B cell (primary cell): ENCODE measurements at regions not wholly inside any gene's neighbourhood (a gene's known extent, or its start where the extent isn't known, plus 50 kb on each side); places are given as distances from the start of the nearest gene placed in this dataset.

ENCODE experiments used
- ATAC-seq: fragments of 200-7000 bp; cut with Tn5 transposase; one replicate; pipeline ENCODE4 v1.10.0; 2021; ENCODE audit warnings: low read depth, mild to moderate bottlenecking, moderate number of reproducible peaks, moderate library complexity
- CTCF ChIA-PET: fragments of 350-600 bp; sonication (Branson Sonifier 250); formaldehyde crosslinking; loops from one replicate; lab custom pipeline; 2021; ENCODE audit warnings: antibody characterized with exemption, inconsistent platforms; lab: Charles Lee
- POLR2A ChIA-PET: fragments of 350-600 bp; sonication (Branson Sonifier 250); formaldehyde crosslinking; loops from one replicate; lab custom pipeline; 2021; ENCODE audit warnings: antibody characterized with exemption; lab: Charles Lee
- DNase-seq: peaks from one replicate; pipeline ENCODE4 v3.0.0; 2013
- H2AFZ ChIP-seq: 2 replicates; pipeline ENCODE4 v1.6.1; 2012; ENCODE audit warnings: mild to moderate bottlenecking, low read depth, low read length; ENCODE audit not compliant: insufficient read depth, poor library complexity, severe bottlenecking
- H3K27ac ChIP-seq, 2 donors: 1 replicate in 1 of 2; 2 replicates in 1 of 2; pipeline ENCODE4 v1.5.1; 2012 to 2013; ENCODE audit warnings: low read length in 2 of 2, mild to moderate bottlenecking in 2 of 2, moderate library complexity in 1 of 2
- H3K27me3 ChIP-seq, 4 experiments: fragments of 200-600 bp in 1 of 4; sonication (generic) in 1 of 4; replicated peaks in 1 of 4; 1 replicate in 2 of 4; 2 replicates in 2 of 4; pipeline versions ENCODE4 v1.6.1 to v1.7.0; 2013 to 2016; ENCODE audit warnings: low read length in 3 of 4, mild to moderate bottlenecking in 2 of 4, mixed read lengths in 1 of 4, moderate library complexity in 1 of 4; ENCODE audit not compliant: insufficient read depth in 4 of 4, control insufficient read depth in 3 of 4; ENCODE audit errors: control extremely low read depth in 1 of 4
- H3K36me3 ChIP-seq, 2 experiments: replicated peaks in 1 of 2; 1 replicate in 1 of 2; 2 replicates in 1 of 2; pipeline versions ENCODE4 v1.6.1 to v1.7.1; 2013; ENCODE audit warnings: low read length in 1 of 2; ENCODE audit not compliant: insufficient read depth in 2 of 2, control insufficient read depth in 1 of 2; ENCODE audit errors: control extremely low read depth in 1 of 2, extremely low read depth in 1 of 2
- H3K4me1 ChIP-seq, 2 donors: fragments of 200-600 bp in 1 of 2; sonication (generic) in 1 of 2; 1 replicate in 1 of 2; 2 replicates in 1 of 2; pipeline versions ENCODE4 v1.5.1 to v1.6.1; 2013 to 2017; ENCODE audit warnings: low read length in 2 of 2; ENCODE audit not compliant: control insufficient read depth in 2 of 2, insufficient read depth in 2 of 2
- H3K4me2 ChIP-seq: replicated peaks from 2 replicates; pipeline ENCODE3; 2012; ENCODE audit warnings: mild to moderate bottlenecking, low read depth, low read length; ENCODE audit not compliant: poor library complexity, severe bottlenecking
- H3K4me3 ChIP-seq, 5 experiments: fragments of 200-600 bp in 1 of 5; sonication (generic) in 1 of 5; 1 replicate in 3 of 5; 2 replicates in 2 of 5; pipeline versions ENCODE4 v1.5.1 to v1.7.0; 2011 to 2016; ENCODE audit warnings: low read length in 4 of 5, mild to moderate bottlenecking in 4 of 5, low read depth in 2 of 5, control low read depth in 1 of 5, moderate library complexity in 1 of 5; ENCODE audit not compliant: insufficient read depth in 1 of 5; ENCODE audit errors: control extremely low read depth in 1 of 5, extremely low read depth in 1 of 5
- H3K79me2 ChIP-seq: fragments of 200-600 bp; sonication (generic); one replicate; pipeline ENCODE4 v1.6.0; 2016; ENCODE audit warnings: low read length; ENCODE audit not compliant: control insufficient read depth, insufficient read depth
- H3K9ac ChIP-seq: fragments of 200-600 bp; sonication (generic); 2 replicates; pipeline ENCODE4 v1.6.1; 2017; ENCODE audit warnings: mild to moderate bottlenecking, low read length, moderate library complexity
- H3K9me3 ChIP-seq, 3 donors: one replicate each; pipeline versions ENCODE4 v1.6.1 to v1.7.1; 2013; ENCODE audit warnings: low read length in 2 of 3; ENCODE audit not compliant: control insufficient read depth in 2 of 3, insufficient read depth in 1 of 3; ENCODE audit errors: control extremely low read depth in 1 of 3
- H4K20me1 ChIP-seq: 2 replicates; pipeline ENCODE4 v1.6.0; 2012; ENCODE audit warnings: mild to moderate bottlenecking, low read length; ENCODE audit not compliant: insufficient read depth, control insufficient read depth, poor library complexity, severe bottlenecking
- H3K27ac Mint-ChIP-seq: one replicate; pipeline ENCODE4 v1.8.0; 2021; ENCODE audit warnings: mixed read lengths
- H3K27me3 Mint-ChIP-seq: one replicate; pipeline ENCODE4 v1.8.0; 2021; ENCODE audit warnings: mixed read lengths
- H3K4me1 Mint-ChIP-seq: one replicate; pipeline ENCODE4 v1.8.0; 2021; ENCODE audit warnings: mixed read lengths
- H3K4me3 Mint-ChIP-seq: one replicate; pipeline ENCODE4 v1.8.0; 2021; ENCODE audit warnings: mixed read lengths
- H3K9me3 Mint-ChIP-seq: one replicate; pipeline ENCODE4 v1.8.0; 2022; ENCODE audit warnings: mixed read lengths; ENCODE audit not compliant: insufficient read depth
- CTCF ChIP-seq: fragments of 200-600 bp; IDR thresholded peaks from one replicate; pipeline ENCODE4 v1.8.0; 2022; ENCODE audit warnings: antibody characterized with exemption, mild to moderate bottlenecking
- EZH2 ChIP-seq: IDR thresholded peaks from 2 replicates; pipeline ENCODE4 v1.6.1; 2012; ENCODE audit warnings: borderline replicate concordance, low read depth, mild to moderate bottlenecking, moderate library complexity, low read length; ENCODE audit not compliant: insufficient read depth, poor library complexity, severe bottlenecking
- WGBS: methylation state at CpG from one replicate; pipeline ENCODE4 v1.1.5; 2013; ENCODE audit warnings: missing lambda C conversion rate; ENCODE audit not compliant: insufficient coverage; 5-methylcytosine and 5-hydroxymethylcytosine counted together
- intact Hi-C: fragments of 100-400 bp; cut with micrococcal nuclease; formaldehyde crosslinking; loops from one replicate; pipeline ENCODE4 v1.10.0; 2022

- Histone ChIP-seq H3K4me1 (no peaks in the 10 kb centered on the region), H3K4me3 (no peak overlapping the region), H3K27me3 (no peaks in the 10 kb centered on the region), H3K27ac (no peak overlapping the region), H3K9ac (no peak overlapping the region), H2AFZ (no peak overlapping the region), H3K4me2 (no peak overlapping the region), H3K36me3 (no peaks in the 10 kb centered on the region), H3K79me2 (no peaks in the 10 kb centered on the region), H4K20me1 (no peaks in the 10 kb centered on the region), H3K9me3 (peaks cover 0 to 30% (median 0%) of the 10 kb centered on the region in 3 donors)
- Mint-ChIP-seq H3K9me3 (peaks cover 7% of the 10 kb centered on the region), H3K27me3 (peaks cover 8% of the 10 kb centered on the region), H3K4me3 (no peak overlapping the region), H3K4me1 (no peaks in the 10 kb centered on the region), H3K27ac (no peak overlapping the region)
- POLR2A ChIA-PET = no interaction called here
- CTCF ChIA-PET = no interaction called here
- no peak for ATAC-seq
- no peak for DNase-seq
- TF ChIP-seq CTCF = no peak
- TF ChIP-seq EZH2 = no peak
- 86% methylated on average over 7 of the region's 7 CpGs for WGBS
- intact Hi-C loops = no loop called here
Measured at GRCh38 chr5:2125901-2126265, 243.2 kb upstream of the IRX4 start.

- ATAC-seq = no peak
- H3K9me3 Mint-ChIP-seq = peaks cover 10% of the 10 kb centered on the region
- no peak overlapping the region for H3K4me3 Mint-ChIP-seq
- H3K36me3 ChIP-seq = no peaks in the 10 kb centered on the region
- H3K27ac Mint-ChIP-seq = no peak overlapping the region
- TF ChIP-seq EZH2 (no peak), CTCF (no peak)
- CTCF ChIA-PET = no interaction called here
- DNase-seq = no peak
- peaks cover 0 to 30% (median 0%) of the 10 kb centered on the region in 3 donors for H3K9me3 ChIP-seq
- no peak overlapping the region for H3K9ac ChIP-seq
- no peaks in the 10 kb centered on the region for H3K79me2 ChIP-seq
- H3K4me2 ChIP-seq = no peak overlapping the region
- peaks cover 8% of the 10 kb centered on the region for H3K27me3 Mint-ChIP-seq
- H4K20me1 ChIP-seq = no peaks in the 10 kb centered on the region
- H3K27me3 ChIP-seq = no peaks in the 10 kb centered on the region
- WGBS = 49% methylated on average over 7 of the region's 8 CpGs
- no peaks in the 10 kb centered on the region for H3K4me1 ChIP-seq
- H3K27ac ChIP-seq = no peak overlapping the region
- intact Hi-C loops = no loop called here
- no peak overlapping the region for H2AFZ ChIP-seq
- no peak overlapping the region for H3K4me3 ChIP-seq
- H3K4me1 Mint-ChIP-seq = no peaks in the 10 kb centered on the region
- POLR2A ChIA-PET = no interaction called here
Measured at GRCh38 chr5:2125171-2125900, 242.6 kb upstream of the IRX4 start.
